ENCODE measurements at regions not wholly inside any gene's neighbourhood (a gene's known extent, or its start where the extent isn't known, plus 50 kb on each side); places are given as distances from the start of the nearest gene placed in this dataset.

- intact Hi-C loops (cut with DNase I): no loop called here
- no peaks in the 10 kb centered on the region for H3K27me3 ChIP-seq
- DNase-seq (peak in 3 of 6 donors; percentile 26 to 57 (median 56)), FAIRE-seq (no peak), ATAC-seq (peak; percentile 64 to 84 (median 71))
- no peak overlapping the region for H3K27ac ChIP-seq
- no peak overlapping the region for H3K4me3 ChIP-seq
- no peaks in the 10 kb centered on the region for H3K4me1 ChIP-seq
- 39 to 43% methylated on average over 34 of the region's 34 CpGs for WGBS, 2 donors
- H3K9me3 ChIP-seq: no peaks in the 10 kb centered on the region
- TF ChIP-seq, protein P1, sequence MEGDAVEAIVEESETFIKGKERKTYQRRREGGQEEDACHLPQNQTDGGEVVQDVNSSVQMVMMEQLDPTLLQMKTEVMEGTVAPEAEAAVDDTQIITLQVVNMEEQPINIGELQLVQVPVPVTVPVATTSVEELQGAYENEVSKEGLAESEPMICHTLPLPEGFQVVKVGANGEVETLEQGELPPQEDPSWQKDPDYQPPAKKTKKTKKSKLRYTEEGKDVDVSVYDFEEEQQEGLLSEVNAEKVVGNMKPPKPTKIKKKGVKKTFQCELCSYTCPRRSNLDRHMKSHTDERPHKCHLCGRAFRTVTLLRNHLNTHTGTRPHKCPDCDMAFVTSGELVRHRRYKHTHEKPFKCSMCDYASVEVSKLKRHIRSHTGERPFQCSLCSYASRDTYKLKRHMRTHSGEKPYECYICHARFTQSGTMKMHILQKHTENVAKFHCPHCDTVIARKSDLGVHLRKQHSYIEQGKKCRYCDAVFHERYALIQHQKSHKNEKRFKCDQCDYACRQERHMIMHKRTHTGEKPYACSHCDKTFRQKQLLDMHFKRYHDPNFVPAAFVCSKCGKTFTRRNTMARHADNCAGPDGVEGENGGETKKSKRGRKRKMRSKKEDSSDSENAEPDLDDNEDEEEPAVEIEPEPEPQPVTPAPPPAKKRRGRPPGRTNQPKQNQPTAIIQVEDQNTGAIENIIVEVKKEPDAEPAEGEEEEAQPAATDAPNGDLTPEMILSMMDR (IDR thresholded peaks at IDR 0.05): peak in 1 of 4 donors; percentile 40
- no peaks in the 10 kb centered on the region for H3K36me3 ChIP-seq
Observed at GRCh38 chr6:168132531-168133167, 53.6 kb upstream of the FRMD1 start.

GRCh38 chr6:168131464-168132415, 52.7 kb upstream of the FRMD1 start:
- Histone ChIP-seq H3K36me3 (no peaks in the 10 kb centered on the region), H3K27me3 (no peaks in the 10 kb centered on the region), H3K4me1 (no peaks in the 10 kb centered on the region), H3K4me3 (no peak overlapping the region), H3K9me3 (no peaks in the 10 kb centered on the region), H3K27ac (no peak overlapping the region)
- TF ChIP-seq, protein P1 (IDR thresholded peaks at IDR 0.05): no peak
- no peak for DNase-seq
- FAIRE-seq: no peak
- 74 to 81% methylated on average over 20 of the region's 20 CpGs for WGBS, 2 donors
- intact Hi-C loops (cut with DNase I): no loop called here
- ATAC-seq: no peak

GRCh38 chr6:168130697-168131371, 51.8 kb upstream of the FRMD1 start:
- Histone ChIP-seq H3K27me3 (no peaks in the 10 kb centered on the region), H3K9me3 (no peaks in the 10 kb centered on the region), H3K4me3 (no peak overlapping the region), H3K27ac (no peak overlapping the region), H3K36me3 (no peaks in the 10 kb centered on the region), H3K4me1 (no peaks in the 10 kb centered on the region)
- DNase-seq (no peak), FAIRE-seq (no peak), ATAC-seq (no peak)
- TF ChIP-seq, protein P1 (IDR thresholded peaks at IDR 0.05): no peak
- intact Hi-C loops (cut with DNase I): no loop called here
- 49 to 56% methylated on average over 14 of the region's 14 CpGs for WGBS, 2 donors

GRCh38 chr6:168130168-168130696, 51.2 kb upstream of the FRMD1 start:
- 77 to 78% methylated on average over 18 of the region's 18 CpGs for WGBS, 2 donors

More at GRCh38 chr6:168130168-168130696, 51.2 kb upstream of the FRMD1 start:
- Histone ChIP-seq H3K4me1 (no peaks in the 10 kb centered on the region), H3K4me3 (no peak overlapping the region), H3K9me3 (no peaks in the 10 kb centered on the region), H3K27ac (no peak overlapping the region), H3K36me3 (no peaks in the 10 kb centered on the region), H3K27me3 (no peaks in the 10 kb centered on the region)
- ATAC-seq (no peak), DNase-seq (no peak), FAIRE-seq (no peak)
- TF ChIP-seq, protein P1 (IDR thresholded peaks at IDR 0.05): no peak
- intact Hi-C loops (cut with DNase I): no loop called here
